ENCODE measurements at regions not wholly inside any gene's neighbourhood (a gene's known extent, or its start where the extent isn't known, plus 50 kb on each side); places are given as distances from the start of the nearest gene placed in this dataset.

DNA sequence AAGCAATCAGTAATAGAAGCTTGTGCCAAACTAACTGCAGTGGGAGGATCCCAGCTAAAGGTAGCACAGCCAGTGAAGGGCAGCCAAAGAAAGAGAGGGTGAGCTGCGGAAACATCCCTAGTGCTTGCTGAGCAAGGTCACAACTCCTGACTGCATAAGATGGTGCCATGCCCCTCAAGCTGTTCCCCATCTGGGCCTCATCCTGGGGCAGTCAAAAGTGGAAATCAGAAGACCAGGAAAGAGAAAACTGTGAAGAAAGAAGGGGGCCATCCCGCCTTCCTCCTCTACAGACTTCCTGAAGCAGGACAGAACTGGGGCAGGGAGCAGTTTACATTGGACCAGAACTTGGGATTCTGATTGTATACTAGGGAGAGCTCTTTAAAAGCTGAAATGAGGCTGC, 159.2 kb downstream of the TNFSF13B start:
- no peak for TF ChIP-seq SMC3 (IDR thresholded peaks at IDR 0.05; ENCODE audit: low read length)
- TF ChIP-seq ZNF138 (CRISPR knock-in tag; IDR thresholded peaks at IDR 0.05; ENCODE audit: low read depth): no peak
- no peak for TF ChIP-seq SOX5 (CRISPR knock-in tag; IDR thresholded peaks at IDR 0.05; ENCODE audit: borderline replicate concordance)
- TF ChIP-seq ZNF121 (CRISPR knock-in tag; IDR thresholded peaks at IDR 0.05): no peak
- no peak for TF ChIP-seq ZSCAN9 (CRISPR knock-in tag; IDR thresholded peaks at IDR 0.05; ENCODE audit: borderline replicate concordance)
- no peak for TF ChIP-seq ZGPAT (CRISPR knock-in tag; IDR thresholded peaks at IDR 0.05)
- TF ChIP-seq YY1 (IDR thresholded peaks at IDR 0.05; ENCODE audit: insufficient read depth, insufficient replicate concordance, low read depth, low read length): no peak
- TF ChIP-seq ZFP36 (IDR thresholded peaks at IDR 0.05; ENCODE audit: borderline replicate concordance, low read depth, low read length, partially characterized antibody): no peak
- TF ChIP-seq CTCF (CRISPR knock-in tag; IDR thresholded peaks at IDR 0.05): no peak
- TF ChIP-seq ESRRA (CRISPR knock-in tag; IDR thresholded peaks at IDR 0.05; ENCODE audit: low read depth): no peak
- no peak for TF ChIP-seq SKI (IDR thresholded peaks at IDR 0.05; ENCODE audit: partially characterized antibody)
